ENCODE measurements at regions not wholly inside any gene's neighbourhood (a gene's known extent, or its start where the extent isn't known, plus 50 kb on each side); places are given as distances from the start of the nearest gene placed in this dataset.

GRCh38 chr7:47221826-47222225, 360.1 kb downstream of the TNS3 start:
- no peak for TF ChIP-seq EZH2 (IDR thresholded peaks at IDR 0.05; ENCODE audit: insufficient read depth, poor library complexity, severe bottlenecking)
- TF ChIP-seq EZH2phosphoT487 (IDR thresholded peaks at IDR 0.05; ENCODE audit: insufficient read depth, low read depth): no peak

Measured in GM23248 (cell line).